ENCODE measurements at regions not wholly inside any gene's neighbourhood (a gene's known extent, or its start where the extent isn't known, plus 50 kb on each side); places are given as distances from the start of the nearest gene placed in this dataset.
A peak's percentile ranks its signal among the peaks of the same experiment; 100 is the strongest.
"Not testable (repeated sequence)": the region's sequence is repeated elsewhere in the genome, so short reads cannot be mapped to it uniquely, and the experiment has no call there.

- no peak for DNase-seq (ENCODE audit: low read depth)
- no peak for TF ChIP-seq CTCF (IDR thresholded peaks at IDR 0.05; ENCODE audit: control insufficient read depth, insufficient read depth, low read depth, low read length, missing control alignments)
- H3K4me3 ChIP-seq (ENCODE audit: control insufficient read depth, low read depth, low read length): no peak overlapping the region
Observed at GRCh38 chr1:232859216-232859615, 54.0 kb downstream of the MAP10 start.

- no peak overlapping the region for H3K4me3 ChIP-seq (ENCODE audit: control insufficient read depth, low read depth, low read length)
- TF ChIP-seq CTCF (IDR thresholded peaks at IDR 0.05; ENCODE audit: control insufficient read depth, insufficient read depth, low read depth, low read length, missing control alignments): no peak
- DNase-seq (ENCODE audit: low read depth): no peak
Observed at GRCh38 chr1:232861107-232861506, 55.9 kb downstream of the MAP10 start.

GRCh38 chr1:232863544-232864275 is 58.5 kb downstream of the MAP10 start:
- H3K4me3 ChIP-seq (ENCODE audit: control insufficient read depth, low read depth, low read length): no peak overlapping the region
- TF ChIP-seq CTCF (IDR thresholded peaks at IDR 0.05; ENCODE audit: control insufficient read depth, insufficient read depth, low read depth, low read length, missing control alignments): no peak
- no peak for DNase-seq (ENCODE audit: low read depth)

GRCh38 chr1:232865102-232865931 is 60.1 kb downstream of the MAP10 start:
- H3K4me3 ChIP-seq (ENCODE audit: control insufficient read depth, low read depth, low read length): no peak overlapping the region
- no peak for DNase-seq (ENCODE audit: low read depth)
- TF ChIP-seq CTCF (IDR thresholded peaks at IDR 0.05; ENCODE audit: control insufficient read depth, insufficient read depth, low read depth, low read length, missing control alignments): no peak

- no peak overlapping the region for H3K4me3 ChIP-seq (ENCODE audit: control insufficient read depth, low read depth, low read length)
- TF ChIP-seq CTCF (IDR thresholded peaks at IDR 0.05; ENCODE audit: control insufficient read depth, insufficient read depth, low read depth, low read length, missing control alignments): no peak
- DNase-seq (ENCODE audit: low read depth): peak; percentile 92
Observed at GRCh38 chr1:232868793-232869491, 63.7 kb downstream of the MAP10 start.

GRCh38 chr1:232871291-232871969 is 66.2 kb downstream of the MAP10 start:
- not testable (repeated sequence) for H3K4me3 ChIP-seq (ENCODE audit: control insufficient read depth, low read depth, low read length); DNase-seq (ENCODE audit: low read depth)
